Omental fat pad (tissue), 3 donors: ENCODE measurements at regions not wholly inside any gene's neighbourhood (a gene's known extent, or its start where the extent isn't known, plus 50 kb on each side); places are given as distances from the start of the nearest gene placed in this dataset.
"Not testable (repeated sequence)": the region's sequence is repeated elsewhere in the genome, so short reads cannot be mapped to it uniquely, and the experiment has no call there.

Experiments used
- ATAC-seq: fragments of 150-250 bp; one replicate; pipeline ENCODE4 v1.9.1; 2016; ENCODE audit warnings: mild to moderate bottlenecking, moderate library complexity; ENCODE audit not compliant: low FRiP score
- DNase-seq: peaks from one replicate; pipeline ENCODE4 v3.0.0-alpha.2; 2019; ENCODE audit warnings: low spot score
- TF ChIP-seq, protein P1 (sequence below), 3 donors: fragments of 450-650 bp; IDR thresholded peaks; one replicate each; pipeline ENCODE4 v1.5.1; 2016 to 2017; ENCODE audit warnings: antibody characterized with exemption in 3 of 3, mild to moderate bottlenecking in 3 of 3, moderate library complexity in 2 of 3

DNA sequence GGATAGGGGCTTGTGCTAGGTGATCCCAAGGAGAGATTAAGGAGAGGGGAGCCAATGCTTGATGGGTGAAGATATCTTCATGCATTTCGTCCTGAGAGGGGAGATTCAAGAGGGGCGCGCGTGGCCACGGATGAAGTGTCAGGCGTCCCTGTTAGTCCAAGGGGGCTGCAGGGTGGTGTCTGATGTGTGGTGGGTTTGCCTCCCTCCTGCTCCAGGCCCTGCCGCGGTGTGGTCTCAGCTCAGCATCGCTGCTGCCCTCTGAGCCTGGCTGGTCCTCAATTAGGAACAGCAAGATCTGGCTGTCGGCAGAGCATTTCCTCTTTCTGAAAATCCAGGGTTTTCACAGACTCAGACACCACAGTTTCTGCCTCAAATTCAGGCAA, 318.0 kb downstream of the THBS2 start:
- TF ChIP-seq, protein P1, sequence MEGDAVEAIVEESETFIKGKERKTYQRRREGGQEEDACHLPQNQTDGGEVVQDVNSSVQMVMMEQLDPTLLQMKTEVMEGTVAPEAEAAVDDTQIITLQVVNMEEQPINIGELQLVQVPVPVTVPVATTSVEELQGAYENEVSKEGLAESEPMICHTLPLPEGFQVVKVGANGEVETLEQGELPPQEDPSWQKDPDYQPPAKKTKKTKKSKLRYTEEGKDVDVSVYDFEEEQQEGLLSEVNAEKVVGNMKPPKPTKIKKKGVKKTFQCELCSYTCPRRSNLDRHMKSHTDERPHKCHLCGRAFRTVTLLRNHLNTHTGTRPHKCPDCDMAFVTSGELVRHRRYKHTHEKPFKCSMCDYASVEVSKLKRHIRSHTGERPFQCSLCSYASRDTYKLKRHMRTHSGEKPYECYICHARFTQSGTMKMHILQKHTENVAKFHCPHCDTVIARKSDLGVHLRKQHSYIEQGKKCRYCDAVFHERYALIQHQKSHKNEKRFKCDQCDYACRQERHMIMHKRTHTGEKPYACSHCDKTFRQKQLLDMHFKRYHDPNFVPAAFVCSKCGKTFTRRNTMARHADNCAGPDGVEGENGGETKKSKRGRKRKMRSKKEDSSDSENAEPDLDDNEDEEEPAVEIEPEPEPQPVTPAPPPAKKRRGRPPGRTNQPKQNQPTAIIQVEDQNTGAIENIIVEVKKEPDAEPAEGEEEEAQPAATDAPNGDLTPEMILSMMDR (IDR thresholded peaks at IDR 0.05): no peak
- ATAC-seq: no peak
- DNase-seq: no peak

DNA sequence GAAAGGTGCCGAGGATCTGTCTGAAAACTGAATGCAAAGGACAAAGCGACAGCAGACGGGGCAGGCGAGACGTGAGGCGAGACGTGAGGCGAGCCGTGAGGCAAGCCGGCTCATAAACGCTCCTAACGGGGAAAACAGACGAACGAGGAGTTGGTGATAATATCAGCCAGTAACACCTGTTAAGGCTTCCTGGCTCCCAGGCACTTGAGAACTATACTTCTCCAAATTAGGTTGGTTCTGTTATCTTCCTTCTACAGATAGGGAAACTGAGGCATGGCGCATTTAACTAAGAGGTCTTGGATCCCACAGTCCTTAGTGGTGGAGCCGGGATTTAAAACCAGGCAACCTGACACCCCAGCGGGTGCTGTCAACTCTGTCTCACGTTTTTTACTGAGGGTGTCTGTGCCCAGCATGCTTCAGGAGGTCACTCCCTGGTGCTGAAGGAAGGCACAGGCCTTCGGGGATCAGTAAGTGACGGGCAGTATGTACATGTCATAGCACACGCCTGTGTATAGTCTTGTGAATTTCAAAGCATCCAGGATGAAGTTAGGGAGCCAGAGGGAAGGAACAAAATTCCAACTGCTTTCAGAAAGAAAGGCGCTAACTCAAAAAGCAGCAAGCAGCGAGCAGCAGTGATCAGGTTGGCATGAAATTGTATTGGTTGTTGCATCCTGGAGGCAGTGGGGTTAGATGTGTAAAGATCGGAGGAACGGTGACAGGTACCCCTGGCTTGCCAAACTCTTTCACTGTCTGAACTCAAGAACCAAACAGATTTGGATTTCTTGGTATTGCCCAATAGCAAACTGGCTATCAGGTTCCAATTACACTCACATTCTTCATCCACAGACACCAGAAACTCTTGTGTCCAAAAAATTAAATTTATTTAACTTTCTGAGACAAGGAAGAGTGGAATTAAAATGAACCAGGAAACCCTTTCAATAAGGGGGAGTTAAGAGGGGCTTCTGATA, 318.7 kb downstream of the THBS2 start:
- TF ChIP-seq, protein P1 (IDR thresholded peaks at IDR 0.05): no peak
- ATAC-seq (no peak), DNase-seq (no peak)

DNA sequence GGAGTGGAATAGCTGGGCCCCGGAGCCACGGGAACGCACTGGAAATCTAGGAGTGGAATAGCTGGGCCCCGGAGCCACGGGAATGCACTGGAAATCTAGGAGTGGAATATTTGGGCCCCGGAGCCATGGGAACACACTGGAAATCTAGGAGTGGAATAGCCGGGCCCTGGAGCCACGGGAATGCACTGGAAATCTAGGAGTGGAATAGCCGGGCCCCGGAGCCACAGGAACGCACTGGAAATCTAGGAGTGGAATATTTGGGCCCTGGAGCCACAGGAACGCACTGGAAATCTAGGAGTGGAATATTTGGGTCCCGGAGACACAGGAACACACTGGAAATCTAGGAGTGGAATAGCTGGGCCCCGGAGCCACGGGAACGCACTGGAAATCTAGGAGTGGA, 321.5 kb downstream of the THBS2 start:
- not testable (repeated sequence) for DNase-seq, ATAC-seq

DNA sequence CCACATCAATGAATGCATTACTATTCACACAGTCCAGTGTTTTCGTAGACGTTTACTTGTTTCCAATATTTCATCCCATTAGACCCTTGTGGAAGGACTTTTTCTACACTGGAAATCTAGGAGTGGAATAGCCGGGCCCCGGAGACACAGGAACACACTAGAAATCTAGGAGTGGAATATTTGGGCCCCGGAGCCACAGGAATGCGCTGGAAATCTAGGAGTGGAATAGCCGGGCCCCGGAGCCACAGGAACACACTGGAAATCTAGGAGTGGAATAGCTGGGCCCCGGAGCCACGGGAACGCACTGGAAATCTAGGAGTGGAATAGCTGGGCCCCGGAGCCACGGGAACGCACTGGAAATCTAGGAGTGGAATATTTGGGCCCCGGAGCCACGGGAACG, 322.6 kb downstream of the THBS2 start:
- ATAC-seq, DNase-seq: not testable (repeated sequence)

DNA sequence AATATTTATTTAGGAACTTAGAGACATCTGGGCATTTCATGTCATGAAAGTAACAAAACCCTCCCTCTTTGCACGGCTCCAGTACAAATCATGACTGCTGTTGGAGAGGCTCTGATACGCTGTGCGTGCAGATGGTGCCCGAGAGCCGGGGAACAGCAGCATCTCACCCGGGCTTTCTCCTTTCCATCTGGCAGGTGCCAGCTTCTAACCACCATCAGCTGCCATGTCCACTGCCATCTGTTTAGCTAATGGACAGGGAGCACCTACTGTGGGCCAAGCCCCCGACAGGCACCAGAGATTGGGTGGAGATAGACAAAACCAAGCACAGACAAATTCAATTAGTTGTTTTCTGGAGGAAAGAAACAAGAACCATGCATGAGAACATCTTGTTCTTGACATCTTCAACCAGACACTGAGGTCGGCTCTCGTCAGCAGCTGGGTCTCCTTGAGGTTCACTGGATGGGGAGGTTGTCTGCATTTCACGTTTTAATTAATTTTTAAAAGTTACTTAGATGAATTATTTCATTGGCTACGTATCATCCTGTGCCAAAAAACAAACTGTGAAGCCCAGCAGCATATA, 323.7 kb downstream of the THBS2 start:
- ATAC-seq (no peak), DNase-seq (no peak)
- TF ChIP-seq, protein P1 (IDR thresholded peaks at IDR 0.05): no peak

DNA sequence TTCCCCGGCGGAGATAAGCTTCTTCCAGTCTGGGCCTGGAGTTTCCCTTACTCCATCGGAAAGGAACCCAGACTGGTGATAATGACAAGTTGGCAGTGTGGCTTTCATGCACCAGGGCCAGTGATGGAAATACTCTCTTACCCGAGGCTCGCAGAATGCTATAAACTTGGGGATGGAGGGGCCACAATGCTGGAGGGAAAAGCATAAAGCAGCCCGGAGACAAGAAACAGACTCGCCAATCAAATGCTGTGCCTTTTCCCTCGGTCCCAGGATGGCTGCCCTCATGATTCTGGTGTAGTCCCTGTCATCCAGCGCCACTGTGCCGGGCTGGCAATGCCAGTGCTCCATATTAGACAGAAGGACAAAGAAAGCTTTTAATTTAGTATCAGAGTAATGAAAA, 325.6 kb downstream of the THBS2 start:
- TF ChIP-seq, protein P1 (IDR thresholded peaks at IDR 0.05): no peak
- ATAC-seq (no peak), DNase-seq (no peak)

DNA sequence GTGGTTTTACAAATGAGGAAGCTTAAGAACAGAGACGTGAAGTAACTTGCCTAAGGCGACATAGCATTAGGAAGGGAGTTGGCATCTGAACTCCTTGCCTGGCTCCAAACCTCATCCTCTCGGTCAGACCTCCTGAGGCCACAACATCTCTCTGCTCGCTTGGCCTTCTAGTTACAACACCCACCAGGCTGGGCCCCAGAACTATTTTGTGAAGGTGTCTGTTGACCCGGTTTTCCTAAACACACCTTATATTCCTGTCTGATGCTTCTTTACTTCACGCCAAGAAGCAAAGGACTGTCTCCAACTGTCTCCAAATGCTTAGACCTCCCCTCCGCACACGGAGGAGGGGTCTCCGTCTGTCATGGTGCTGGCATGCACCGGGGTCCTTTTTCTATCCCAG, 326.6 kb downstream of the THBS2 start:
- TF ChIP-seq, protein P1 (IDR thresholded peaks at IDR 0.05): no peak
- ATAC-seq (no peak), DNase-seq (no peak)

DNA sequence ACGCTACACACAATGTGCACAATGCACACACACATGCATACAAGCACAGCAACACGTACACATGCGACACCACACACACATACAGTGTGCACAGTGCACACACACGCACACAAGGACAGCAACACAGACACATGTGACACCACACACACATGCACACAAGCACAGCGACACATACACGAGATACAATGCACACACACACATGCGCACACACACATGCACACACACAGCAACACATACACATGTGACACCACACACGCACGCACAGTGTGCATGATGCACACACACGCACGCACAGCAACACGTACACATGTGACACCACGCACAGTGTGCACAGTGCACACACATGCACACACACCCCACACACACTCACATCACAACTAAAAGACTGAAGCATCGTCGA, 327.3 kb downstream of the THBS2 start:
- TF ChIP-seq, protein P1 (IDR thresholded peaks at IDR 0.05): no peak
- no peak for ATAC-seq
- no peak for DNase-seq
